ENCODE measurements at regions not wholly inside any gene's neighbourhood (a gene's known extent, or its start where the extent isn't known, plus 50 kb on each side); places are given as distances from the start of the nearest gene placed in this dataset.

DNA sequence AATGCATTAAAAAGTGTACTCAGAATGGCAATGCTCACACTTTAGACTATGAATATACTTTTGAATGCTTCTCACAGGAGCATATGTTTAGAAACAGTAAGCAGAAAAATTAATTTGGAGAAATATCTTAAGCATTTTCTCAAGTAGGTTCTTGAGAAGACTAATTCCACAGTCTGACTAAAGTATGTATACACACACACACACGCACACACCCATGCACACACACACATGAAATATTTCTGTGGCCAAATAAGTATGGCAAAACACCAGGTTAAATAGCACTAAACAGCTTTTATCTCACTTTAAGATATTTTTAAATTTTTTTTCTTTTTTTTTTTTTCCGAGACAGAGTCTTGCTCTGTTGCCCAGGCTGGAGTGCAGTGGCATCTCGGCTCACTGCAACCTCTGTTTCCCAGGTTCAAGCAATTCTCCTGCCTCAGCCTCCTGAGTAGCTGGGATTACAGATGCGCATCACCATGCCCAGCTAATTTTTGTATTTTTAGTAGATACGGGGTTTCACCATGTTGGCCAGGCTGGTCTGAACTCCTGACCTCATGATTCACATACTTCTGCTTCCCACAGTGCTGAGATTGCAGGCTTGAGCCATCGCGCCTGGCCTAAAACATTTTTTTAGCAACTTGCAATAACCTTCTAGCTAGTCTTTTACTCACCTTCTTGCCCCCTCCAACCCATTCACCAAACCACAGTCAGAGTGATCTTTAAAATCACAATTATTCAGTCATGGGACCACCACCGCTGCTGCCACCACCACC lies 67.5 kb upstream of the SCG2 start:
- no peak for TF ChIP-seq POLR2AphosphoS5 (IDR thresholded peaks at IDR 0.05; ENCODE audit: low read depth)
- TF ChIP-seq, protein P1, sequence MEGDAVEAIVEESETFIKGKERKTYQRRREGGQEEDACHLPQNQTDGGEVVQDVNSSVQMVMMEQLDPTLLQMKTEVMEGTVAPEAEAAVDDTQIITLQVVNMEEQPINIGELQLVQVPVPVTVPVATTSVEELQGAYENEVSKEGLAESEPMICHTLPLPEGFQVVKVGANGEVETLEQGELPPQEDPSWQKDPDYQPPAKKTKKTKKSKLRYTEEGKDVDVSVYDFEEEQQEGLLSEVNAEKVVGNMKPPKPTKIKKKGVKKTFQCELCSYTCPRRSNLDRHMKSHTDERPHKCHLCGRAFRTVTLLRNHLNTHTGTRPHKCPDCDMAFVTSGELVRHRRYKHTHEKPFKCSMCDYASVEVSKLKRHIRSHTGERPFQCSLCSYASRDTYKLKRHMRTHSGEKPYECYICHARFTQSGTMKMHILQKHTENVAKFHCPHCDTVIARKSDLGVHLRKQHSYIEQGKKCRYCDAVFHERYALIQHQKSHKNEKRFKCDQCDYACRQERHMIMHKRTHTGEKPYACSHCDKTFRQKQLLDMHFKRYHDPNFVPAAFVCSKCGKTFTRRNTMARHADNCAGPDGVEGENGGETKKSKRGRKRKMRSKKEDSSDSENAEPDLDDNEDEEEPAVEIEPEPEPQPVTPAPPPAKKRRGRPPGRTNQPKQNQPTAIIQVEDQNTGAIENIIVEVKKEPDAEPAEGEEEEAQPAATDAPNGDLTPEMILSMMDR (conservative IDR thresholded peaks at IDR 0.05; ENCODE audit: low read depth in 2 of 2): no peak
- no peak for TF ChIP-seq EZH2 (IDR thresholded peaks at IDR 0.05; ENCODE audit: low read depth, unreplicated experiment)
- TF ChIP-seq JUNB (IDR thresholded peaks at IDR 0.05; ENCODE audit: unreplicated experiment): no peak
- TF ChIP-seq, protein P2, sequence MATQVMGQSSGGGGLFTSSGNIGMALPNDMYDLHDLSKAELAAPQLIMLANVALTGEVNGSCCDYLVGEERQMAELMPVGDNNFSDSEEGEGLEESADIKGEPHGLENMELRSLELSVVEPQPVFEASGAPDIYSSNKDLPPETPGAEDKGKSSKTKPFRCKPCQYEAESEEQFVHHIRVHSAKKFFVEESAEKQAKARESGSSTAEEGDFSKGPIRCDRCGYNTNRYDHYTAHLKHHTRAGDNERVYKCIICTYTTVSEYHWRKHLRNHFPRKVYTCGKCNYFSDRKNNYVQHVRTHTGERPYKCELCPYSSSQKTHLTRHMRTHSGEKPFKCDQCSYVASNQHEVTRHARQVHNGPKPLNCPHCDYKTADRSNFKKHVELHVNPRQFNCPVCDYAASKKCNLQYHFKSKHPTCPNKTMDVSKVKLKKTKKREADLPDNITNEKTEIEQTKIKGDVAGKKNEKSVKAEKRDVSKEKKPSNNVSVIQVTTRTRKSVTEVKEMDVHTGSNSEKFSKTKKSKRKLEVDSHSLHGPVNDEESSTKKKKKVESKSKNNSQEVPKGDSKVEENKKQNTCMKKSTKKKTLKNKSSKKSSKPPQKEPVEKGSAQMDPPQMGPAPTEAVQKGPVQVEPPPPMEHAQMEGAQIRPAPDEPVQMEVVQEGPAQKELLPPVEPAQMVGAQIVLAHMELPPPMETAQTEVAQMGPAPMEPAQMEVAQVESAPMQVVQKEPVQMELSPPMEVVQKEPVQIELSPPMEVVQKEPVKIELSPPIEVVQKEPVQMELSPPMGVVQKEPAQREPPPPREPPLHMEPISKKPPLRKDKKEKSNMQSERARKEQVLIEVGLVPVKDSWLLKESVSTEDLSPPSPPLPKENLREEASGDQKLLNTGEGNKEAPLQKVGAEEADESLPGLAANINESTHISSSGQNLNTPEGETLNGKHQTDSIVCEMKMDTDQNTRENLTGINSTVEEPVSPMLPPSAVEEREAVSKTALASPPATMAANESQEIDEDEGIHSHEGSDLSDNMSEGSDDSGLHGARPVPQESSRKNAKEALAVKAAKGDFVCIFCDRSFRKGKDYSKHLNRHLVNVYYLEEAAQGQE (IDR thresholded peaks at IDR 0.05; ENCODE audit: unreplicated experiment): no peak
- no peak for TF ChIP-seq CREB1 (CRISPR knock-in tag; IDR thresholded peaks at IDR 0.05; ENCODE audit: low read depth)
- TF ChIP-seq, protein P3, sequence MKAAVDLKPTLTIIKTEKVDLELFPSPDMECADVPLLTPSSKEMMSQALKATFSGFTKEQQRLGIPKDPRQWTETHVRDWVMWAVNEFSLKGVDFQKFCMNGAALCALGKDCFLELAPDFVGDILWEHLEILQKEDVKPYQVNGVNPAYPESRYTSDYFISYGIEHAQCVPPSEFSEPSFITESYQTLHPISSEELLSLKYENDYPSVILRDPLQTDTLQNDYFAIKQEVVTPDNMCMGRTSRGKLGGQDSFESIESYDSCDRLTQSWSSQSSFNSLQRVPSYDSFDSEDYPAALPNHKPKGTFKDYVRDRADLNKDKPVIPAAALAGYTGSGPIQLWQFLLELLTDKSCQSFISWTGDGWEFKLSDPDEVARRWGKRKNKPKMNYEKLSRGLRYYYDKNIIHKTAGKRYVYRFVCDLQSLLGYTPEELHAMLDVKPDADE (IDR thresholded peaks at IDR 0.05): no peak
- TF ChIP-seq ZNF114 (CRISPR knock-in tag; IDR thresholded peaks at IDR 0.05): no peak
- no peak for TF ChIP-seq EZH2phosphoT487 (IDR thresholded peaks at IDR 0.05; ENCODE audit: unreplicated experiment)

Measured in GM23338 (cell line).